HG02852 (cell line): ENCODE measurements at regions not wholly inside any gene's neighbourhood (a gene's known extent, or its start where the extent isn't known, plus 50 kb on each side); places are given as distances from the start of the nearest gene placed in this dataset.
"Not testable (repeated sequence)": the region's sequence is repeated elsewhere in the genome, so short reads cannot be mapped to it uniquely, and the experiment has no call there.

Source experiments
- ATAC-seq: cut with Tn5 transposase; IDR thresholded peaks from one replicate; pipeline ENCODE4 v1.9.1; 2021; ENCODE audit warnings: mild to moderate bottlenecking, moderate library complexity; ENCODE audit not compliant: unreplicated experiment

DNA sequence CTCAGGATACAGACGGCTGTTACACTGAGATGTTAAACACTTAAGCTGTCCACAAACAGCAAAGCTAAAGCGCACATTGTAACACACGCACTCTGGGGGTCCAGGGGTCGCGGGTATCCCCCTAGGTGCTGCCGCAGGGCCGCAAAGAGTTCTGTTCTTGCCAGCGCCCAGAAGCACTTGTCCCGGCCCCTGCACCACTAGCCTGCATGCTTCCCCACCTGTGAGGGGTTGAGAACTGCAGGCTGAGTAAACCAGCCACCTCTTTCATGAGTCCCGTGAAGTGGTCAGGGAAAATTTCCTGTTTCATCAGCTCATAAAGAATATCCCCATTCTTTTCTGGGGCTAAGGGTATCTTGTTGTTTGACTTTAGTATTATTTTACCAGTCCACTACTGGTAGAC, 154.4 kb upstream of the FBXL17 start:
- ATAC-seq = no peak

DNA sequence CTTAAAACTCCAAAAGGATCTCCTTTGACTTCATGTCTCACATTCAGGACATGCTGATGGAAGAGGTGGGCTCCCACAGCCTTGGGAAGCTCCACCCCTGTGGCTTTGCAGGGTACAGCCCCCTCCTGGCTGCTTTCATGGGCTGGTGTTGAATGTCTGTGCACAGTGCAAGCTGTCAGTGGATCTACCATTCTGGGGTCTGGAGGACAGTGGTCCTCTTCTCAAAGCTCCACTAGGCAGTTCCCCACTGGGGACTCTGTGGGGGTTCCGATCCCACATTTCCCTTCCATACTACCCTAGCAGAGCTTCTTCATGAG, 150.2 kb upstream of the FBXL17 start:
- ATAC-seq = not testable (repeated sequence)

GRCh38 chr5:108531367-108532128, 149.7 kb upstream of the FBXL17 start:
- ATAC-seq = no peak

- no peak for ATAC-seq
Measured at GRCh38 chr5:108530706-108531105, 148.8 kb upstream of the FBXL17 start.

DNA sequence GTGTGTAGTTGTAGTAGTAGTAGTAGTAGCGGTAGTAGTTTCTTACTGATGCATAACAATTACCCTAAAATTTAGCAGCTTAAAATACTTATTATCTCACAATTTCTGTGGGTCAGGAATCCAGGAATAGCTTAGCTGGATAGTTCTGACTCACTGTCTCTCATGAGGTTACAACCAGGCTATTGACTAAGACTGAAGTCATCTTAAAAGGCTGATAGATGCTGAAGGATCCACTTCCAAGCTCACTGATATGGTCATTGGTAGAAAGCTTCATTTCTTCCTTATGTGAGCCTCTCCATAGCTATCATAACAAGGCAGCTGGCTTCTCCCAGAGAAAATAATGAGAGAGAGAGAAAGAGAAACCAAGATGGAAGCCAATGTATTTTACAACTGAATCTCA, 147.5 kb upstream of the FBXL17 start:
- ATAC-seq = no peak

GRCh38 chr5:108528655-108529054, 146.8 kb upstream of the FBXL17 start:
- no peak for ATAC-seq

DNA sequence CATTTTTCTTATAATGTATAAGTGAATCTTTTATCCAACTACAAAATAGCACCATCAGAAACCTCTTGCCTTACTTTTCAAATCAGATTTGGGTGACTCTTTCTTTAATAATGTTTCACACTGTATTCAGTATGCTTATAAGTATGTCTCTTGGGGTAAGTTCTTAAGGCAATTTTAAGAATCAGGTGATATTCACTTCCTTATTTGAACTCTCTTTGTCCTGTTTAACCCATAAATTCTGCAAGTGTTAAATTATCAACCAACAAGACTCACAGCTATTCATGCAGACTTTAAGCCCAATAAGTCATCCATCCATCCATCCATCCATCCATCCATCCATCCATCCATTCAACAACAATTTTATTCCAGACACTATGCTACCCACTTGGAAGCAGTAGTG, 142.7 kb upstream of the FBXL17 start:
- no peak for ATAC-seq

GRCh38 chr5:108523360-108523759, 141.5 kb upstream of the FBXL17 start:
- ATAC-seq = no peak

- peak; percentile 46 for ATAC-seq
Measured at GRCh38 chr5:108521841-108522506, 140.1 kb upstream of the FBXL17 start.

DNA sequence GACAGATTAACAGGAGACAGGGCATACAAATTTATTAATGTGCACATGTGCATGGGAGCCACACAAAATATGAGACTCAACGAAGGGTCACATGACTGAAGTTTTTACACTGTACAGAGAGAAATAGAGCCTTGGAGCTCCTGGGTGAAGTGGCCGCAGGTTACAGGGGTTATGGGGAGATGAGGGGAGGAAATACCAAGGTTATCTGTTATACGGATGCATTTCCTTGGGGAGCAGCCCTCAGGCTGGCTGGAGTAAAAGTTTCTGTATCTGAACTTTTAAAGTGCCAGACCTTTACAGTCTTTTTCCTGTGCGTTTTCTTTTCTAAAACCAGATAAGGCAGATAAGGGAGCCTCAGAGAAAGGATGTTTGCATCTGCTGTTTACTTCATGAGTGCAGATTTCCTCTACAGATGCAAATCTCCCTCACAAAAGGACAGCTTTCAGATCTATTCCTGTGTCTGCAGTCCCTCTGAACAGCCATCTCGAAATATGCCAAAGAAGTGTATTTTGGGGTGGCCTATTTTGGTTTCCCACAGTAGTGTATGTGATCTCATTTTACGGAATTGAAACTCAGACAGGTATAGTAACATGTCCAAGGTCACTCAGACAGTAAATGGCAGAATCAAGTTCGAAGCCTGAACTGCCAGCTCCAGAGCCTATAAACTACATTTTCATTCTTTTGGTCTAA, 139.3 kb upstream of the FBXL17 start:
- ATAC-seq = peak; percentile 87

GRCh38 chr5:108516785-108517184, 134.9 kb upstream of the FBXL17 start:
- no peak for ATAC-seq

- ATAC-seq = no peak
Measured at GRCh38 chr5:108515517-108516105, 133.7 kb upstream of the FBXL17 start.

GRCh38 chr5:108508979-108509378, 127.1 kb upstream of the FBXL17 start:
- no peak for ATAC-seq

- ATAC-seq = no peak
Measured at GRCh38 chr5:108507631-108508030, 125.7 kb upstream of the FBXL17 start.

- ATAC-seq = no peak
Measured at GRCh38 chr5:108505608-108506007, 123.7 kb upstream of the FBXL17 start.

DNA sequence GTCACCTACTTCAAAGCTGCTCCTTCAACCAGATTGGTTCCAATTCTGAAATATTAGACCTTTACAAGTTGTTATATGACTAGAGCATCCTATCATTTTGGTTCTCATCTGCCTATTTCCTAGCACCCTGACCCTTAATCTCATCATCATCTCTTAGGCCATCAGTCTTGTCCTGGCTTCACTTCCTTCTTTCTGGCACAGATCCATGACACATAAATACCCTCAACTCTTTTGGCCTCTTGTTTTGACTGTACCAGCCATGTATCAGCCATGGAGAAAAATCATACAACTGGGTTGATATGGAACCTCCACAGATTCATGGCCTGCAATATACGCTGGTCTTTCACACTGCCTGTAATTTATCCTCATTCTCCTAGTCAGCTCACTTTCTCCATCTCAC, 123.1 kb upstream of the FBXL17 start:
- ATAC-seq = no peak

DNA sequence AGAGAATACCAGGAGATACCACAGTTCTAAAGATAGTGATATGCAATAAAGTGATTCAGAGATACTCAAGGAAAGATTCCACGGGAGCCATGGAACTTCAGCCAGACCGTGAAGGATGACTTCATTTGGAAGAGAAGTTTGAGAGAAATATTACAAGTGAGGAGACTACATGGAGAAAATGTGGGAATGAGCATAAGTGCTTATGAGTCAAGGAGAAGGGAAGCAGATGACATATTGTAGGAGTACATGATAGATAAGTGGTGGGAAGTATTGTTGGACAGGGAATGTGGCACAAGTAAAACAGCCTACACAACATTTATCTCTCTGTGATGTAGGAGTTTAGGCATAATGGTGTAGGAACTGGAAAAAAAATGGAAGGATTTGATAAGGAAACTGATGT, 122.1 kb upstream of the FBXL17 start:
- no peak for ATAC-seq

DNA sequence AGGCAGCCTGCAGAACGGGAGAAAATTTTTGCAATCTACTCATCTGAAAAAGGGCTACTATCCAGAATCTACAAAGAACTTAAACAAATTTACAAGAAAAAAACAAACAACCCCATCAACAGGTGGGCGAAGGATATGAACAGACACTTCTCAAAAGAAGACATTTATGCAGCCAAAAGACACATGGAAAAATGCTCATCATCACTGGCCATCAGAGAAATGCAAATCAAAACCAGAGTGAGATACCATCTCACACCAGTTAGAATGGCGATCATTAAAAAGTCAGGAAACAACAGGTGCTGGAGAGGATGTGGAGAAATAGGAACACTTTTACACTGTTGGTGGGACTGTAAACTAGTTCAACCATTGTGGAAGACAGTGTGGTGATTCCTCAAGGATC, 113.7 kb upstream of the FBXL17 start:
- ATAC-seq = not testable (repeated sequence)

GRCh38 chr5:108487951-108488350, 106.1 kb upstream of the FBXL17 start:
- ATAC-seq = no peak

GRCh38 chr5:108484035-108484434, 102.1 kb upstream of the FBXL17 start:
- no peak for ATAC-seq

DNA sequence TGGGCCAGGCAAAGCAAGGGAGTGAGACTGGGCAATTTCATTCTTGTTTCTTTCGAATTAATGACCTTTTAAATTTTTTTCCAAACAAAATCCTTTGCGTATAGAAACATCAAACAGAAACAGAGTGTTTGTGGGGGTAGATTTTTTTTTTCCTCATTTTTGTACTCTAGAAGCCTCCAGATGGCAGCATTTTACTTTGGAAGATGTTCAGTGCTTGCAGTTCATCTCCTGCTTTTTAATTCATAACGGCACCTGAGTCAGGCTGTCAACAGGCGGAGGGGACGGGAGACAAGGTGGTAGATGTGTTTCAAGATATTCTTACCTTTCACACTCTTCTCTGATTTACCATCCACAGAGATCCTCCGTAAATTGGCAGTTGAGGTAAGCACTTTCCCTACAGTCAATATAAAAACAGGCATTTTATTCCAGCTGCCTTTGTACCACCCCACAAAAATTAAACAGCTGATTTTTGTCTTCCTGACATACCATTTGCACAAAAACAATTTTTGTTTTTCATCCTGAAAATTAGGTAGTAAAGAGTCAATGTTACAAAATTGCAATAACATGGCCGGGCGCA, 99.5 kb upstream of the FBXL17 start:
- peak; percentile 66 for ATAC-seq
